Fibroblast of skin of back (primary cell): ENCODE measurements at regions not wholly inside any gene's neighbourhood (a gene's known extent, or its start where the extent isn't known, plus 50 kb on each side); places are given as distances from the start of the nearest gene placed in this dataset.
"Not testable (repeated sequence)": the region's sequence is repeated elsewhere in the genome, so short reads cannot be mapped to it uniquely, and the experiment has no call there.

ENCODE experiments used
- DNase-seq: peaks from one replicate; pipeline ENCODE4 v3.0.0-alpha.2; 2013

GRCh38 chr5:173495225-173495904 lies 121.1 kb downstream of the BOD1 start:
- DNase-seq: peak; percentile 81

DNA sequence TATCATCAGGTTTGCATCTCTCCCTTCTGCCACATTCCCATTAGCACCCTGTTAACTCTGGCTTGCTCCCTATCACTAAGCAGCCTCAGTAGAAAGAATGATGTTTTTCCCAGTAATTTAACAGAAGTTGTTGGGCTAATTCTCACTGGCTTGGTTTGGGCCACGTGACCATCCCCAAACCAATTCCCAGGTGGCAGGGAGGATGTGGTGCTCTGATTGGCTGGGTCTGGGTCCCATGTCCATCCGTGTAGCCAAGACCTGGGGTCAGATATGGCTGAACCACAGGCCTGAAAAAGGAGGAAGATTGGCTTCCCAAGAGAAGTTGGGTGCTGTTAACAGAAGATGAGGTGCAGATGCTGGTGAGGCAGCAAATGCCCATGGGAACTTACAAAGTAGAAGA lies 122.0 kb downstream of the BOD1 start:
- no peak for DNase-seq

DNA sequence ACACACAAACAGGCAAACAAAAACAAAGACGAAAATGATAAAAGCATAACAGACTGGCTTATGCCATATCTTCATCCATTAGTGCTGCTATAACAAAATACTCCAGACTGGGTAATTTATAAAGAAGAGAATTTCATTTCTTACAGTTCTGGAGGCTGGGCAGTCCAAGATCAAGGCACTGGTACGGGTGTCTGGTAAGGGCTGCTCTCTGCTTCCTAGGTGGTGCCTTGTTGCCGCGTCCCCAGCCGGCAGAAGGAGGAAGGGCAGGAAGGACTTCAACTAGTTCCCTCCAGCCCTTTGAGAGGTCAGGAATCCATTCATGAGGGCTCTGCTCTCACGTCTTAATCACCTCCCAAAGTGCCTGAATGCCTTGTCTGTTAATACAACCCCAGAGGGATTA lies 122.6 kb downstream of the BOD1 start:
- no peak for DNase-seq

GRCh38 chr5:173493040-173493439 lies 123.4 kb downstream of the BOD1 start:
- no peak for DNase-seq

DNA sequence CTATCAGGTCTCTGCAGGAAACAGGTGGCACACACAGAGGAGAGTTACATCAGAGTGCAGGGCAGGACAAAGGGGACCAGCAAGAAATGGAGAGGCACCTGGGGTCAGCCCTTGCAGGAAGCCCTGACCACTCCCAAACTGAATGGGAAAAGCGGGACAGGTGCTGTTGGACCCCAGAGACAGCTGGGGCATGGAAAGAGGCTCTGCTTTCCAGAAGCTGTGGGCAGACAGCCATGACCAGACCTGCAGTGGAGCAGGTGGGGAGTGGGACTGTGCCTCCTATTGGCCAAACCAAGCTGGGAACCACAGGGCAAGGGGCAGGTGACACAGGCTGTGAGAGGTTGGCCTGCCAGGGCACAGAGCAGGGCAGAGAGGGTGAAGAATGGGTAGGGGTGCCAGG lies 125.8 kb downstream of the BOD1 start:
- DNase-seq: no peak

GRCh38 chr5:173488144-173488543 lies 128.3 kb downstream of the BOD1 start:
- no peak for DNase-seq

GRCh38 chr5:173487300-173487699 lies 129.2 kb downstream of the BOD1 start:
- no peak for DNase-seq

DNA sequence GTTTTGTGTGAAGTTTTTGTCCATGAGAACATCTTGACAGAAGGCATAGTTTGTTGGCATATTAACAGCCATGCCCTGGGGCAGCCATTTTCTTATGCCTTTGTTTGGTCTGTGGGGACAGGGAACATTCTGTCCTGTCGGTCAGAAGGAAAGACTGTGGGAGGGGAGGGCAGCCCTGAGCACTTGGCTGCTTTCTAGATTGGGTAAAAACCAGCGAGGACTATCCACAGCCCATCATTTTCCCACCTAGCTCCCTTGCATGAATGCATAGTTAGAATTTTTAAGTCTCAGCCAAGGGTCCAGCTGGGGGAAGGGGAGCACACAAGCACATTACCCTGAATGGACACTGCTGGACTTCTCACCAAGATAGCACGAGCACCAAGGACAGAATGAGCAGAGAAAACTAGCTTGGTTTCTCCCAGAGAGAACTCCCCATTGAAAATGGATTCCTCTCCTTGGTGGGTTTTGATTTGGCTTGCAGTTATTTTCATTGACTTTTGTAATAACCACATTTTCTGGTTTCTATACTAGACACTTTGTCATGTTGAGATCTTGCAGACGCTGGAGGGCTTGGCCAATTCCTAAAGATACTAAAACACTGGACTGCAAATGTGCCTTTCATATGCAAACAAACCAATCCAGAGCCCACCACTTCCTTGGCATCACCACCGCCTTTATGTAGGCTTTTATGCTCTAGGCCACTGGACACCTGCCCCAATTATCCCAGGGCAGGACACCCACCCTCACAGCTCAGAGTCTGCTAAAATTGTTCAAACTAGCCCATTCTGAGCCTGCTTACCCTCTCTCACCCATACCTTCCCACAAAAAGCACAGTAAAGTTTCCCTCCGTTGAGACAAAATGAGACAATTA lies 129.9 kb downstream of the BOD1 start:
- no peak for DNase-seq

- no peak for DNase-seq
Measured at GRCh38 chr5:173484569-173484968, 131.9 kb downstream of the BOD1 start.

- not testable (repeated sequence) for DNase-seq
Measured at GRCh38 chr5:173483599-173483998, 132.9 kb downstream of the BOD1 start.

- DNase-seq: no peak
Measured at GRCh38 chr5:173483160-173483559, 133.3 kb downstream of the BOD1 start.

DNA sequence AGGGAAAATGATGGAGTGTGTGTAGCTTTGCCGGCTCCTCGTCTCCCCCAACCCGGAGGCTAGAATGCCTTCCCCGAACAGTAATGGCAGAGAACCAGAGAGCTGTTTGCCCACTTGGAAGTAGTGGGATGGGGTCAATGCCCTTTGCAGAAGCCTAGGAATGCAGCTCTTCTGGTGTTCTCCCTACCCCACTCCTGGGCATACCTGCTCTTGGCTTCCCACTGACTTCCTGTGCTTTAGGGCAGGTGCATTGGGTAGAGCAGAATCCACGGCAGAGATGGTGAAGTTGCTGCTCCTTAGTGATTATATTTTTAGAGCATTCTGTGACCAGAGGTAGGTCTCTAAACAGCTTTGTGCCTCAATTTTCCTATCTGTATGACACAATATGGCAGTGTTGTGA lies 134.6 kb downstream of the BOD1 start:
- no peak for DNase-seq

DNA sequence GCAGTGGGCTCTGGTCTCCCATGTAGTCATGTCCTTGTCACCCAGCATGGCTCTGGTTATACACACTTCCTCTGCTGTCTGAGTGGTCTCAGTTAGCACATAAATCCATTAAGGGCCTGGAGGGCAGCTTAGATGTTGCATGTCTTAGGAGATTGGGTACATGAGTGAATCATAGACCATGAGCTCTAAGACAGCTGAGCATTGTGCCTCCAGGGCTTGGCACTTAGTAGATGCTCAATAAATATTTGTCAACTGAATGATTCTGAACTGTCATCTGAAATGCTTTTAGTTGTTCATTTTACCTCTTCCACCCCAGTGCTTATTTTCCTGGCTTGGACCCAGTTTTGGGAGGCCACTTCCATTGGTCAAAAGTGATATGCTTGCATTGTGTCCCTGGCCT lies 135.6 kb downstream of the BOD1 start:
- DNase-seq: peak; percentile 12

GRCh38 chr5:173479711-173480110 lies 136.7 kb downstream of the BOD1 start:
- peak; percentile 76 for DNase-seq

DNA sequence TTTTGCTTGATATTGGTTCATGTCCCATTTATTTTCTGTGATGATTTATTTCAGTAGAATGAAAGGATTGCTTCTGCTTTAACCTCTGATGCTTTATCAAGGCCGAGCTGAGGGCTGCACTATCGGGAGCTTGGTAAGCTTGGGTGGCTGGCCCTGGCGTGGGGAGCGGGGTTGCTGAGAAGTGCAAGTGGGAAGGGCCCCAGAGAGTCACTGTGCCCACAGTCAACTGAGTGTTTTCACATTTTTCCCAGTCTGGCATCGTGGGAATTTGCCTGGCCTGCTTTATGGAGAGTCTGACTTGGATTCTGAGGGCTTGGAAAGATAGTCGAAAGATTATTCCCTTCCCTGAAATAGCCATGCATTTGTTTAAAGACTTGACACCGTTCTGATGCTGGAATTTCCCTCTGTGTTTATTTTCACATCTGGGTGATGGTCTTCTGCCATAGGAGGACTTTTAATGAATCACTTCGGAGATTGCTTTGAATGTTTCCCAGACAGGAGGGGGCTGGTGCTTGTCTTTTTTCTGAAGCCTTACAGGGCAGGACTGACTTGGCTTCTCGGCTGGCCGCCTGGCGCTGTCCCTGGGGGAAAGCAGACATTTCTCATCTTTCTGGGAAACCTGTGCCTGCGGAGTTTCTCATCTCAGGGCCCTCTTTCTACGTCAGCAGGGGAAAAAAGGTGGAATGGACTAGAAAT lies 139.0 kb downstream of the BOD1 start:
- DNase-seq: peak; percentile 96

DNA sequence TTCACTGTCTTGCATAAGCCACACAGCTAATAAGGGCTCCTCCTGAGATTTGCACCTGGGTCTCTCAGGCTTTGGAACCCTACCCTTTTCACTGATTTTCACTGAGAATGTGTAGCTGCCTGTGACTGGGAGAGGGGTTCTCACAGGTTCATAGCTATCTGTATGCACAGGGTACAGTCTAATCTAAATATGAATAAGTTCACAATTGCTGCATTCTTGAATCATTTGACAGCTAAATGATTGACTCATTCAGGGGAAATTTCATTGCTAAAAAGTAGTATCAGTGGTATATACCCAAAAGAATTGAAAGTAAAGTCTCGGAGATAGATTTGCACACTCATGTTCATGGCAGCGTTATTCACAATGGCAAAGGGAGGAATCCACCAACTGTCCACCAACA lies 140.7 kb downstream of the BOD1 start:
- no peak for DNase-seq

- peak; percentile 92 for DNase-seq
Measured at GRCh38 chr5:173474881-173475287, 141.6 kb downstream of the BOD1 start.

GRCh38 chr5:173473288-173473687 lies 143.2 kb downstream of the BOD1 start:
- no peak for DNase-seq

GRCh38 chr5:173472784-173473278 lies 143.6 kb downstream of the BOD1 start:
- DNase-seq: peak; percentile 81

DNA sequence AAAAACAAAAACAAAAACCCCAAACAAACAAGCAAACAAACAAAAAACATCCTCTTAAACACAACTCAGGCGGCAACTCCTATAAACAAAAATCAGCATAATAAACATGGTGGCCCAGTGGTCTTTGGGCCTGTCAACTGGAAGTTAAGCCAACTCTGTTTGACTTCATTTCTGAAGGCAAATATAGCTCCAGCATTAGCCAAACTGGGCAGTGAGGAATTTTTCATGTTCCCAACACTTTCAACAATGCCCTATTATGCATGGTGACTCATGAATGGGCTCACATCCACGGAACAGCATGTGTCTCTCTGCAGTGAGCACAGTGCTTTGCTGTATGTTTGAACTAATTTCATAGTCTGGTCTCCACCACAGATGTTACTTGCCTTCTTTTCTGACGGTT lies 143.9 kb upstream of the STC2 start:
- DNase-seq: peak; percentile 98

DNA sequence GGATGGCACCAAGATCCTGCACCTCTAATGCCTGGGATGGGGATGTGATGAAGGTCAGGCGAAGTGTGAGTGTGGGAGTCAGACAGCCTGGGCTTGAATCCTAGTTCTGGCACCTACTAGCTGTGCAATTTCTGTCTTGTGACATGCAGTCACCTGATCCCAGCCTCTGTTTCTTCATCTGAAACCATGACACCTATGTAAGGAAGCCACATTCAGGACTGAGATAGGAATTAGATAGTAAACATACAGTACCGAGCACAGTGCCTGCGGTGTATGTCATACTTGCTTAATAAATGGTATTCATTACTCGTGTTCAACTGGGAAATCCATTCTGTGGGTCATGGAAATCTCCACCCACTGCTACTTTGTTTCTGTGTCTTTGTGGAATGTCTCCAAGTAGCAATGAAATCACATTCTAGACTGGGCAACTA lies 140.6 kb upstream of the STC2 start:
- DNase-seq: peak; percentile 44

DNA sequence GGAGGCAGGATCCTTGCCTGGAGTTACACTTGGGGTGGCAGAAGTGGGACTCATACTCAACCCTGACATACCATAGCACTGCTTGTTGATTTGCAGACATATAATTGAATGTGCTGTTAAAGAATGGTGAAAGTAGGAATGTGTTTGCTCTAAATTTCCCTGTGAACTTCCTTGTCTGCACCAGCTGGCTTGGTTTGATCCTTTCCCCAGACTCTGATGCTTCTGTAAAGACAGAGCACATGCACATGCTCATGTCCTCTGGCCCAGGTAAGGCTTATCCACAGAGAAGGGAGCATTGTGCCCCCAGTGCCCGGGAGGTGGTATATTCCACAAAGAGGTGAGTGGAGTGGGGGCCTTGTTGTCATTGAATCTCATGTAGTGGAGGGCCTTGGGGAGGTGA lies 138.0 kb upstream of the STC2 start:
- DNase-seq: no peak

DNA sequence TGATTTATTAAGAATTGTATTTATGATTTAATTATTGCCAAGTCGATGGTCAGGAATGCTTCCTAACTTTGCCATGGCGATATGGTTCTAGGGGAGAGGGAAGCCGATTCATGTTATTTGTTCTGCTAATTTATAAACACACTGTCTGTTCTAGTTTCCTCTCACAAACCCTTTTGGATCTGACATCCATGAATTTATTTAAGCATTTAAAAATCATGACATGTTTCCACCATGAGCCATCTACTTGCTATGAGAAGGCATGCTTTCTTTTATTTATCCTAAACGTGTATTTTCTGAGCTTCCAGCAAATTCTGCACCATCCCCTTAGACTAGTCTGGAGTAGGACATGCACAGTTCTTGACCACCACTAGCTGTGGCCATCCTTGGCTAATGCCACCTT lies 136.6 kb upstream of the STC2 start:
- DNase-seq: peak; percentile 30
